ENCODE measurements at regions not wholly inside any gene's neighbourhood (a gene's known extent, or its start where the extent isn't known, plus 50 kb on each side); places are given as distances from the start of the nearest gene placed in this dataset.

DNA sequence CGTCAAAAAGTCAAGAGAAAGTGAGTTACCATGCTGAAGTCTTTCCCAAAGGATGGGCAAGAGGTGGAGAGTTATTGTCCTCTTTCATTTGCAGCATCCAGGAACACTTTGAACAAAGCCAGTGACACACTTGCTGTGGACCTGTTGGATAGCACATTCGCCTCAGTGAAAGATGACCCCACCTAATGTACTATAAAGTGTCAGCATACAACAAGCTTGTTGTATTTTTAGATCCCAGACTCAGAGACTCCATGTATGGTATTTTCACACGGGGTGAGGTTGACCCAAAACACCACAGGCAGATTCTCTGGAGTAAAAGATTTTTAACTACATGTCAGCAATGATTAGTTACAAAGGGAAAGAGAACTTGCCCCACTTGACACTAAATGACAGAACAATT, 273.8 kb downstream of the PTBP2 start:
- Histone ChIP-seq H3K4me3 (no peak overlapping the region), H3K9me3 (no peaks in the 10 kb centered on the region), H3K36me3 (no peaks in the 10 kb centered on the region), H3K27me3 (ENCODE audit: low read depth) (no peaks in the 10 kb centered on the region), H3K27ac (no peak overlapping the region), H3K4me1 (no peaks in the 10 kb centered on the region)
- intact Hi-C loops (cut with DNase I): no loop called here
- TF ChIP-seq CTCF (IDR thresholded peaks at IDR 0.05): no peak
- ATAC-seq (no peak), DNase-seq (no peak)

DNA sequence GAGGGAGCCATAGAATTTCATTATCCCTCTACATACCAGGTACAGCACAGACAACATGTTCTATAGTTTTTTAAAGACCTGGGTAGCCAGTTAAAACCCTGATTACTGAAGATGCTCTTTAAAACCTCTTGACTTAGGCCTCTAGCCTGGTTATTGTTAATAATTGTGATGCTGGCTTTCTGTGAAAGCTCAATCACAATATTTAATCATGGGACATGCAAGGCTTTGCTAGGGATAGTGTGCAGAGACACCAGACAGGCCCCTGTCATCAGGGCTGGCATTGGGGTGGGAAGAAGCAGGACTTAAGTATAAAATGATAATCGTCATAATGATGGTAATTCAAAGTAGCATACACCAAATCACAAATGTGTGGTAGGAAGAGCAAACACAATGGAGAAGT, 274.4 kb downstream of the PTBP2 start:
- no peak for DNase-seq
- H3K9me3 ChIP-seq: no peaks in the 10 kb centered on the region
- no peak for ATAC-seq
- H3K4me3 ChIP-seq: no peak overlapping the region
- no peaks in the 10 kb centered on the region for H3K27me3 ChIP-seq (ENCODE audit: low read depth)
- no peaks in the 10 kb centered on the region for H3K4me1 ChIP-seq
- intact Hi-C loops (cut with DNase I): no loop called here
- TF ChIP-seq CTCF (IDR thresholded peaks at IDR 0.05): no peak
- no peak overlapping the region for H3K27ac ChIP-seq
- no peaks in the 10 kb centered on the region for H3K36me3 ChIP-seq

DNA sequence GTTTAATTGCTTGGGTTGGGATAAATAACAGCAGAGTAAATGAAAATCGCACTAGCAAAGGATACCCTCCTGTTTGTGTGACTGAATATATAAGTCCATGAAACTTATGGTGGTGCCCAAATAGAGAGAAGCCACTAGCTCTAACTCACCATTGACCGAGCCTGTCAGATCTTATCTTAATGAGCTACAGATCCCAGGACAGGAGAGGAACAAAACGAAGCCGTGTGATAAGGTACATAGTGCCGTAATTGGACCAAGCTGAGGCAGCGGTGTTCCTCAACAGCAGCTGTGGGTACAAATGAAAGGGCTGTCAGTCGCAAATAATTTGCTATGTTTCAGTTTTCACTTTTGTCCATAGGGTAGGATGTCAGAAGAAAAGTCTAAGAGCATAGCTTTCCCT, 276.1 kb downstream of the PTBP2 start:
- intact Hi-C loops (cut with DNase I): no loop called here

GRCh38 chr1:96998466-96998865, 276.9 kb downstream of the PTBP2 start:
- no peak for DNase-seq
- intact Hi-C loops (cut with DNase I): no loop called here
- no peaks in the 10 kb centered on the region for H3K27me3 ChIP-seq (ENCODE audit: low read depth)
- no peaks in the 10 kb centered on the region for H3K36me3 ChIP-seq
- no peak for ATAC-seq
- no peak overlapping the region for H3K4me3 ChIP-seq
- no peak overlapping the region for H3K27ac ChIP-seq
- H3K4me1 ChIP-seq: no peaks in the 10 kb centered on the region
- H3K9me3 ChIP-seq: no peaks in the 10 kb centered on the region
- no peak for TF ChIP-seq CTCF (IDR thresholded peaks at IDR 0.05)

More for the DNA sequence above, 276.1 kb downstream of the PTBP2 start:
- ATAC-seq (no peak), DNase-seq (no peak)
- Histone ChIP-seq H3K9me3 (no peaks in the 10 kb centered on the region), H3K4me3 (no peak overlapping the region), H3K27me3 (ENCODE audit: low read depth) (no peaks in the 10 kb centered on the region), H3K36me3 (no peaks in the 10 kb centered on the region), H3K4me1 (no peaks in the 10 kb centered on the region), H3K27ac (no peak overlapping the region)
- no peak for TF ChIP-seq CTCF (IDR thresholded peaks at IDR 0.05)

- Histone ChIP-seq H3K4me1 (no peaks in the 10 kb centered on the region), H3K36me3 (no peaks in the 10 kb centered on the region), H3K27ac (no peak overlapping the region), H3K9me3 (no peaks in the 10 kb centered on the region), H3K4me3 (no peak overlapping the region), H3K27me3 (ENCODE audit: low read depth) (no peaks in the 10 kb centered on the region)
- DNase-seq (no peak), ATAC-seq (no peak)
- intact Hi-C loops (cut with DNase I): no loop called here
- no peak for TF ChIP-seq CTCF (IDR thresholded peaks at IDR 0.05)
Observed at GRCh38 chr1:96999191-96999590, 277.6 kb downstream of the PTBP2 start.

DNA sequence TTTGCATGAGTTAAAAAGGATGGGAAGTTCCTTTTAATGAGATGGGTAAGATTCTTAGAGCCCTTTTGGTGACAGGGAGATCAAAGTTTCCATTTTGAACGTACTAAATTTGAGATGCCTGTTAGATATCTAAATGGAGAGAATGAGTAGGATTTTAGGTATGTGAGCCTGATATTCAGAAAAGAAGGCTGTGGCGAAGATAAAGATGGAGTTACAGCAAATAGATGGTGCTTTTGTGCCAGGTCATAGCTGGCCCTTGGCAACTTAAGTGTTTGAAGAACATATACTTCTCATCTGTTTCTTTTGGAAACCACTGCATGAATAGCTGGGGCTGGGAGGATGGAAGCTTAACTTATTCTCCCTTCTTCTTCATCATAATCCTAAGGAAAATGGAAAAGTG, 282.5 kb downstream of the PTBP2 start:
- no peak overlapping the region for H3K27ac ChIP-seq
- H3K4me3 ChIP-seq: no peak overlapping the region
- TF ChIP-seq CTCF (IDR thresholded peaks at IDR 0.05): no peak
- H3K4me1 ChIP-seq: no peaks in the 10 kb centered on the region
- intact Hi-C loops (cut with DNase I): no loop called here
- H3K27me3 ChIP-seq (ENCODE audit: low read depth): no peaks in the 10 kb centered on the region
- ATAC-seq (no peak), DNase-seq (no peak)
- no peaks in the 10 kb centered on the region for H3K9me3 ChIP-seq
- H3K36me3 ChIP-seq: no peaks in the 10 kb centered on the region

Measured in lower lobe of right lung (tissue), 2 donors.